NCI-H2227 (cell line): ENCODE measurements at regions not wholly inside any gene's neighbourhood (a gene's known extent, or its start where the extent isn't known, plus 50 kb on each side); places are given as distances from the start of the nearest gene placed in this dataset.
"Not testable (repeated sequence)": the region's sequence is repeated elsewhere in the genome, so short reads cannot be mapped to it uniquely, and the experiment has no call there.

Source experiments
- DNase-seq: peaks from one replicate; lab custom pipeline; 2025; ENCODE audit not compliant: unreplicated experiment; lab: John Stamatoyannopoulos, UW

- no peak for DNase-seq
Observed at GRCh38 chr3:95567346-95567745, 1247.0 kb upstream of the EPHA6 start.

DNA sequence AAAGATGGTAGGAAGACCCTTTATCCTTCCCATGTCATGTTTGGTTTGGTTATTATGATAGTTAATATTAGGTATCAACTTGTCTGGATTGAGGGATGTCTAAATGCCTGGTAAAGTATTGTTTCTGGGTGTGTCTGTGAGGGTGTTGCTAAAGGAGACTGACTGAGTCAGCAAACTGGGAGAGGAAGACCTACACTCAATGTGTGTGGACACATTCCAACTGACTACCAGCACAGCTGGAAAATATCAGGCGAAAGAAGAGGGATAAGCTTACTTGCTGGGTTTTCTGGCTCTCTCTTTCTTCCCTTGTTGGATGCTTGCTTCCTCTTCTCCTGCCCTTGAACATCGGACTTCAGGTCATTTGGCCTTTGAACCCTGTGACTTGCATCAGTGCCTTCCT is 1227.6 kb upstream of the EPHA6 start:
- no peak for DNase-seq

DNA sequence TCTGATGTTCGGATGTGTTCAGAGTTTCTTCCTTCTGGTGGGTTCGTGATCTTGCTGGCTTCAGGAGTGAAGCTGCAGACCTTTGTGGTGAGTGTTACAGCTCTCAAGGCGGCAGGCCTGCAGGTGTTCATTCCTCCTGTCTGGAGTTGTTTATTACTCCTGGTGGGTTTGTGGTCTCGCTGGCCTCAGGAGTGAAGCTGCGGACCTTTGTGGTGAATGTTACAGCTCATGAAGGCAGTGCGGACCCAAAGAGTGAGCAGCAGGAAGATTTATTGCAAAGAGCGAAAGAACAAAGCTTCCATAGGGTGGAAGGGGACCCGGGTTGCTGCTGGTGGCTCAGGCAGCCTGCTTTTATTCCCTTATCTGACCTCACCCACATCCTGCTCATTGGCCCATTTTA is 1226.8 kb upstream of the EPHA6 start:
- not testable (repeated sequence) for DNase-seq

GRCh38 chr3:95588473-95588872 is 1225.9 kb upstream of the EPHA6 start:
- no peak for DNase-seq

GRCh38 chr3:95595416-95596075 is 1218.8 kb upstream of the EPHA6 start:
- no peak for DNase-seq

GRCh38 chr3:95607926-95608325 is 1206.5 kb upstream of the EPHA6 start:
- no peak for DNase-seq

- no peak for DNase-seq
Observed at GRCh38 chr3:95609411-95609810, 1205.0 kb upstream of the EPHA6 start.

GRCh38 chr3:95612611-95613010 is 1201.8 kb upstream of the EPHA6 start:
- no peak for DNase-seq

DNA sequence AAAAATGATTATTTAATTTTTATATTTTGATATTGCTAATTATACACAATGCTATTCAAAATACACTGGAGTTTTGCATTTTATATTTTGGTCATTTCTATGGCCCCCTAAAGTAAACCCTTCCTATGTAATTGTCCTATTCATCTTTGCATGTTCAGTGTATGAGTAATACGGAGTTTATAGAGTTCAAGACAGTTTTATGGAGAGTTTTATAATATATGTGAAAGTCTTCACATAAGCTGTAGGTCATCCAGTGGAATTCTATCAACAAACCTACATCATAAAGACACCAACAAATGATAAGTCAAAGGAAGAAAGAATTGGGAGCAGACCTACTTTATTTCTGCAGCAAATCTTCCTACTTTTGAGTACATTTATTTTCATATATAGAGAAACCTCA is 1200.4 kb upstream of the EPHA6 start:
- no peak for DNase-seq

GRCh38 chr3:95615592-95616310 is 1198.6 kb upstream of the EPHA6 start:
- DNase-seq: no peak

GRCh38 chr3:95626107-95626506 is 1188.3 kb upstream of the EPHA6 start:
- no peak for DNase-seq

- DNase-seq: no peak
Observed at GRCh38 chr3:95627293-95627692, 1187.1 kb upstream of the EPHA6 start.

GRCh38 chr3:95627697-95628096 is 1186.7 kb upstream of the EPHA6 start:
- DNase-seq: no peak

DNA sequence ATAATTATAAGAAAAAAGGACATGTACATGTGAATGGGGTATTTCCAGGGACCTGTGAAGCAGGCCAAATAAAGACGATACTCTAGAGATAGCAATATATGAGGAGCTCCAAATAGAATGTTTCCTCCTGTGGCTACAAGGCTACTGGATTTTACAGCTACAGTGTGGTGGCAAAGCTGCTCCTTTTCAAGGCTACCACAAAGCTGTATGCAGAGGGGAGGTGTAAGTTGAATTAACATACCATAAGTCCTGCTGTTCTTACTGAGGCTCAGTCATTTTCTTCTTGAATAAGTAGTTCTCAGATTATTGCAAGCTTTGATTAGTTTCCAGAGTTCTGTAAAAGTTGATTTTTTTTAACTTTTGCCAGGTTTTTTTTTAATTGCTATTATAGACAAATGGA is 1184.6 kb upstream of the EPHA6 start:
- DNase-seq: no peak

- no peak for DNase-seq
Observed at GRCh38 chr3:95645291-95645690, 1169.1 kb upstream of the EPHA6 start.

- DNase-seq: no peak
Observed at GRCh38 chr3:95654570-95655362, 1159.6 kb upstream of the EPHA6 start.

DNA sequence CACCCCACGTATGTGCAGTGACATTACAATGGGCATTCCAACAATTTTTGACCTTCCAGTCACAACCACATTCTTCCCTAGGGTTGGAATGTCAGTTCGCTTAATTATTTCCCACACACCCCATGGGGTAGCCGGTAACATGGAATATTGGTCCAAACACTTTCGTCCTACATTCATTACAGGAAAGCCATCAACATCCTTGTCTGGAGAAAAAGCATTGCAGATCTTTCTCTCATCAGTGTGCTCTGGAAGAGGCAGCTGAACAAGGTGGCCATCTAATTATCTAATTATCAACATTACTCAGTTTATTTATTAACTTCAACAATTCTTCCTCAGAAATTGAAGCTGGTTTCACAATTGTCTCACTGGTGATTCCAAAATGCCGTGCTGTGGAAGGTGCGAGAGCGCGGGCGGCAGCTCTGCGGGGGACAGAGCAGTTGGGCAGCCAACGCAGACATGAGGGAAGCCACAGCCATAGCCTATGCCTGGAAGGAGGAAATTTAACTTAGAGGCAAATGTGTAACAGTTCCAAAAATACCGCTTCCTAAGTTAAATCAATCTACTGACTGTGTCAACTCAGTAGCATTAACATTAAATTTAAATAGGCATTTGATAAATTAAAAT is 1158.9 kb upstream of the EPHA6 start:
- DNase-seq: no peak

DNA sequence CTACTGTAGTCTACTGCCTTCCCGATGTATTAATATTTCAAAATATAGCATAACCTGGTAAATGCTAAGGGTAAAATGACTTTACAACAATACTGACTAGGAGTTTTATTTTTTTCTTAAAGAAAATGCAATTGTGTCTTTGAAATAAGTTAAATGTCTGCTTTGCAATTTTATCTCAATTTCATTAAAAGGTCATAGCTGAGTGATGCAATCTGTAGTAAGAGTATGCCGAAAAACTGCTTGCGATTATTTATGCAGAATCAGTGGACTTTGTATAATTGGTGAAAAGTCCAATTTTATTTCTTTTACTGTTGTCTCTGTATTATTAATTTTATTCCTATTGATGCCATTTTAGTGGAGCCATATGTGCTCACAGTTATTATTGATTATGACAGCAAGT is 1143.6 kb upstream of the EPHA6 start:
- DNase-seq: no peak

DNA sequence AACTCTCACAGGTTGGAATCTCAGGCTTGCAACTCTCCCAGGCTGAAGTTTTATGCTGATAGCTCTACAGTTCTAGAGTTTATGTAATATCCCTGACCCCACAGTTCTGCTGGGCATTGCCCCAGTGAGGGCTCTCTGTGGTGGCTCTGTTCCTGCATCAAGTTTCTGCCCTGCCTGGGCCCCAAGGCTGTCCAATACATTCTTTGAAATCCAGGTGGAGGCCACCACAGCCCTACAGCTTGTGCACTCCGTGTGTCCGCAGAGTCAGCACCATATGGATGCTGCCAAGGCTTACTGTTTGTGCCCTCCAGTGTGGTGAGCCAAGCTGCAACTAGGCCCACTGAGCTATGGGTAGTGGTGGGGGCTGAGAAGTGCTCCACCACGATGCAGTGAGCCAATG is 1141.2 kb upstream of the EPHA6 start:
- DNase-seq: no peak

DNA sequence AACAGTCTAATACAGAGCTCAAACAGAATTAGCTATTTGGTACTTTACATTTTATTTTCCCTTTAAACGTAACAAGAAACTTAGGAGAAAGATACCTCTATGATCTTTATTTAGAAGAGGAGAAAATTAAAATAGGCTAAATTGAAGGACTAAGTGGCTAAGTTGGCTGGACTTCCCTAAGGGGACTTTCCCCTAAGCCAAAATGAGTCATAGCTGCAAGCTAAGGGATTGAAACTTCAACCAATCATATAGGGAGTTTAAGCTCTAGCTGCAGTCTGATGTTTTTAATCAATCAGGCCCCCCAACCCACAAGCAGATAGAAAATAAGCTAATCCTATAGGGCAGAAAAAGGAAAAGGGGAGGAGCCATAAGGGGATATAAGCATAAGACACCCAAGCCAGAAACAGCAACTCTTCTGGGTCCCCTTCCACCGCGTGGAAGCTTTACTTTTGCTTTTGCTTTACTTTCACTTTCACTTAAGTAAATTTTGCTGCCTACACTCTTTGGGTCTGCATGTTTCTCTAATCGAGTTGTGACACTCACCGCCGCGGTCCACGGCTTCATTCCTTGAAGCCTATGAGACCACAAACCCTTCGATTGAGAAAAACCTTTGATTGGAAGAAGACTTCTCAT is 1108.5 kb upstream of the EPHA6 start:
- no peak for DNase-seq

GRCh38 chr3:95707268-95707667 is 1107.1 kb upstream of the EPHA6 start:
- DNase-seq: no peak
